GM21515 (cell line): ENCODE measurements at regions not wholly inside any gene's neighbourhood (a gene's known extent, or its start where the extent isn't known, plus 50 kb on each side); places are given as distances from the start of the nearest gene placed in this dataset.

Source experiments
- ATAC-seq: cut with Tn5 transposase; IDR thresholded peaks from one replicate; pipeline ENCODE4 v1.9.1; 2021; ENCODE audit not compliant: unreplicated experiment

DNA sequence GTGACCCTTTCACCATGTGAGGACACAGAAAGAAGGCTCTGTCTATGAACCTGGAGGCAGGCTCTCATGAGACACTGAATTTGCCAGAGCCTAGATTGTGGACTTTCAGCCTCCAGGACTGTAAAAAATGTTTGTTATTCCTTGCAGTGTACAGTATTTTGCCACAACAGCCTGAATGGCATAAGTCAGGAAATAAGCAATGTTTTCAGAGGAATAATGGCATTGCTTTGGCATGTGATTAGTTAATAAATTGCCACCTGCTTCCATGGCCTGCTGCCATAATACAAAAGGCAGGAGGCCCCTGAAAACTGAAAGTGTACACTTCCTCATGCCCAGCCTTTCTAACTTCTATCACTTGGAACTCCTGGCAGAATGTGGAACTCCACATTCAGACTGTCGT lies 408.1 kb downstream of the GADD45G start:
- ATAC-seq = no peak

DNA sequence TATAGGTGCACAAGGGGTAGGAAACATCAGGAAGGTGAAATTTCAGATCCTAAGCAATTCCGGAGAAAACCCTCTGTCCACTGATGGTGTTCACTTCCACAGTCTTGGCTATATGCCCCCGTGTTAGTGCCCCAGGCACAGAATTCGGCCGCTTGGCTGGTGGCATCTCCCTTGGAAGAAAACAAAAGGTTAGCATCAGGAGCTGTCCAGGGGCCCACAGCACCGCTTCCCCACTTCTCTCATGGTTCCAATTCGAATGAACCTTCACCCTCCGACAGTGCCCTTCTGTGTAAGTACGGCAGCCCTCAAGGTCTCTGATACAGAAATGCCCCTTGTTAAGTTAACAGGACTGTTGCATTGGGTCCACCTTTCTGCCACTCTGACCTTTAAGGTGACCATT lies 409.0 kb downstream of the GADD45G start:
- ATAC-seq = no peak

- no peak for ATAC-seq
Observed at GRCh38 chr9:90014421-90014820, 409.6 kb downstream of the GADD45G start.

GRCh38 chr9:90016272-90016671 lies 411.5 kb downstream of the GADD45G start:
- no peak for ATAC-seq

- no peak for ATAC-seq
Observed at GRCh38 chr9:90017679-90018078, 412.9 kb downstream of the GADD45G start.

- no peak for ATAC-seq
Observed at GRCh38 chr9:90018688-90019087, 413.9 kb downstream of the GADD45G start.

DNA sequence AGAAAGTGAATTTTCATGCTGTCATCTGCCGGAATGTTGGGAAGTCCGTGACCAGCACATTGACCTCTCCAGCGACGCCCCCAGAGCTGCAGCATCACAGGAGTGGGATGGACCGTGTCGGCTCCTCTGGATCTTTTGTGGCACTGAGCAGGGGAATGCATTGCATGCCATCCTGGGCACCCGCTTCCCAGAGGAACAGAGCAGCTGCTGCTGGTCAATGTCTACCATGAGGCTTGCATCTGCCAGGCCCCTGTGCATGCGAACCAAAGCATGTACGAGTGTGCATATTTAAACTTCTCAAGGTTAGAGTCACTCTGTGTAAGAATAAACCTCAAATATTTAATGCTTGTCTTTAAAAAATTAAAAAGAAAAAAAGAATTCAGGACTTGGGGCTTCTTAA lies 414.8 kb downstream of the GADD45G start:
- no peak for ATAC-seq

DNA sequence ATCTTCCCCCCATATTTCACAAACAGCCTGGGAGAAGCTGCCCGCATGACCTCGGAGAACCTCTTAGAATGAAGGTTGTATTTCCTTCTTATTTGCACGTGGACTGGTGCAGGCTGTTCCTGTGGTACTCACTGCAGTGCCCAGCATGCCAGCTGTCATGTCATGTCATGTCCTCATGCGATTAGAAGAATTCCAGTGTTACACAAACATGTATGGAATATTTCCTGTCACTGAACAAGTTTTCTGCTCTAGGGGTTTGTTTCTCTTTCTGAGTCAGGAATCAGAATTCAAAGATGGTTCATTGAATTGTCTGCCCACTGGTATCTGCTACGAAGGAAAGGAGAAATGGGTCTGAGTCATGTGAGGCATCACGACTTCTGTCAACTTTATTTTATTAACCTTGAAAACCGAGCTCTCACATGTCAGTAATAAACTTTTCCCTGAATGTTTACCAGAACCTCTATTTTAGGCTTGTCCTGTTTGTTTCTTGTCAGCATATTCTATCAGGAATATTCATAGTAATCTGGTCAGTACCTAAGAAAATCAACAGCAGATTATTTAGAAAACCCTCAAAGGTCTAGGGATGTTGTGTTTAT lies 415.6 kb downstream of the GADD45G start:
- no peak for ATAC-seq

GRCh38 chr9:90021216-90021906 lies 416.5 kb downstream of the GADD45G start:
- no peak for ATAC-seq

DNA sequence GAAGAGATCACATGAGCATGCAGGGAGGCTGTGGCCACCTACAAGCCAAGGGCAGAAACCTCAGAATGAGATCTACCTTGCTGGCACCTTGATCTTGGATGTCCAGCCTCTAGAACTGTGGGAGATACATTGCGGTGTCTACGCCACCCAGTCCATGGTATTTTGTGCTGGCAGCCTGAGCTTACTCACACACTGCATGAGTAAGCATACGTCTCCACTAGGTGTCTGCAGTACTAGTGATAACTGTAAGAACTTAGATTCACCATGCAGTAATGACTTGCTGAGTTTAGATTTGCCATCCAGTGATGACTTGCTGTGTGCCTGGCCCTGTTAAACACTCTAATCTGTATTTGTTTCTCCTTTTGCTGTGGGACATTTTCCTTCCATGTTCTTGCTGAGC lies 417.7 kb downstream of the GADD45G start:
- no peak for ATAC-seq

DNA sequence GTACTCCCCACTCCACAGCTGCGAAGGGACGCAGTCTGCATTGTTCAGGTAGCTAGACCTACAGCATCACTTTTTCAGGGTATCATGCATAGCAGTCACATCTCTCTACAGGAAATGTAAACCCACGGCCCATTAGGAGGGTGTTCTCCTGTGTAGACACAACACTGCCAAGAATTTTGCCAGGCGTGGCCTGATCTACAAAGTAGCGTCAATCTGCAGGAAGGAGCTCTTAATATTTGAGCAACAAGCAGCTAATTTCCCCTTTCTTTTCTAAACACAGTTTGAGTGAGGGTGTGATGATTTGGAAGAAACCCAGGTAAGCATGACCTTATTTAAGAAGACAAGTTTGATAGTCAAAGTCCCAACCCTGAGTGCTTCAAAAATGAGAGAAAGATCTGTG lies 419.0 kb downstream of the GADD45G start:
- no peak for ATAC-seq

- no peak for ATAC-seq
Observed at GRCh38 chr9:90024409-90024808, 419.6 kb downstream of the GADD45G start.

GRCh38 chr9:90024823-90025222 lies 420.0 kb downstream of the GADD45G start:
- ATAC-seq = no peak

GRCh38 chr9:90025816-90026215 lies 421.0 kb downstream of the GADD45G start:
- ATAC-seq = no peak

- no peak for ATAC-seq
Observed at GRCh38 chr9:90027296-90027790, 422.5 kb downstream of the GADD45G start.

DNA sequence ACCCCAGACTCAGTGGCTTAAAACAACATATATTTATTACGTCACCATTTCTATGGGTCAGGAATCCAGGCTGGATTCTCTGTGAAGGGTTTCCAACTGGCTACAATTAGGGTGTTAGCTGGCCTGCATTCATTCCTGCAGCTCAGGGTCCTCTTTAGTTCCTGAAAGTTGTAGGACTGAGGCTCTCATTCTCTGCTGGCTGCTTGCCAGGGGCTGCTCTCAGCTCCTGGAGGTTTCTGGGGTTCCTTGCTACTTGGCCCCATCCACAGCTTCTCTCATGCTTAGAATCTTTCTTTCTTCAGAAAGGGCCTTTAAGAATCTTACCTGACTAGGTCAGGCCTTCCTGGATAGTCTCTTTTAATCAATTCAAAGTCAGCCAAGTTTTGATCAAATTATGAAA lies 424.6 kb downstream of the GADD45G start:
- ATAC-seq = no peak

- no peak for ATAC-seq
Observed at GRCh38 chr9:90029996-90030395, 425.2 kb downstream of the GADD45G start.

DNA sequence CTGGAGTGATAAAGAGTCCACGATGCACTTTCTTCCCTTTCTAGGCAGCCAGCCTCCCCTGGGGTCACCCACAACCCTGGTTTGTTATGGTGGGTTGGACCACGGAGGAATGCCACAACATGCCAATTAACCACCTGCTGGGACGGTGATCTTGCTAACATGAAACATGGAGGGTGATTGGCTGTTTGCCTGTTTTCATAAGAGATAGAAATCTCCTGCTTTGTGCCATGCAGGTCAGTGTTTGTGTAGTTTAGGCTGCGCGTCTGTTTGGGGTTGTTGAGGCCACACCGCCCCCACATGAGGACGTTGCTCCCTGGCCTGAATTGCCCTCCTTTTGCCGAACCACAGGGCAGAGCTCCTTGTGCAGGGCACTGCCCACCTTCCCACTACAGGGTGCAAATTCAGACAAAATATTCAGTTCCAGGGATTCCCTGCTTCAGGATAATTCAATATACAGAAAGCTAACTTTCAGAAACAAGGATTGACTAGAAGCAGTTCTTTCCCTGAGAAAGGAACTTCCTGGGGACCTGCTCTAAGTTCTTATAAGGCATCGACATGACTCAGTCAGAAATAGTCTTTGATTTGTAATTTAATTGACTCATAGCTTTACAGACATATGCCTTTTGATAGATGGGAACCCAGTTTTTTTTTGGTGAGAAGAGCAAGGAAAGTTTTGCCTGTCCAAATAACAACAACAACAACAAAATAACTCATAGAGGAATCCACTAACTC lies 427.6 kb downstream of the GADD45G start:
- ATAC-seq = no peak

DNA sequence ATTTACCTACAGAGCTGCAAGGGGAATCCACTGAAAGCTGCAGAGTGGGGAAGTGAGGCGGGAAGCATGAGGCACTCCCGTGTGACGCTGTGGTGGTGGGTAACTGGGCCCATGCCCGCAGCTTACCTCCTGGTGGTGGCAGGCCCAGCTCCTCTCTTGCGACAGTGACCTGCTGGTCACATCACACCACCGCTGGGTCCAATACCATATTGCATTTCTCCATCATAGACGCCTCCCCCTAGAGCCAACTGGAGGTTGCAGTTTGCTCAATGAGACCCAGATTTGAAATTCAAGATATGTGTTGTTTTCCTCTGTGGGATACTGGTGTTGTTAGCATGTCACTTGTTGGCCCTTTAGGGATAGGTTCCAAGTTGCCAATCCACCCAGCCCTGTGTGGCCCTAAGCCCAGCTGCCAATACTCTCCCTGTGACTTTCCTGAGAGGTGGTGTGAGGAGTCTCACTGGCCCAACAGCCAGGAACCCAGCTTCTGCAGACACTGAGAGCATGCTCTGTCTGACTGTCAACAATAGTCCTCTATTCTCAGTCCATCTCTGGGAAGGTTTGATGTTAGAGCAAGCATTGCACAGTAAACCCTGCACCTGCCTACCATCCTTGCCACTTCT lies 428.3 kb downstream of the GADD45G start:
- ATAC-seq = no peak

DNA sequence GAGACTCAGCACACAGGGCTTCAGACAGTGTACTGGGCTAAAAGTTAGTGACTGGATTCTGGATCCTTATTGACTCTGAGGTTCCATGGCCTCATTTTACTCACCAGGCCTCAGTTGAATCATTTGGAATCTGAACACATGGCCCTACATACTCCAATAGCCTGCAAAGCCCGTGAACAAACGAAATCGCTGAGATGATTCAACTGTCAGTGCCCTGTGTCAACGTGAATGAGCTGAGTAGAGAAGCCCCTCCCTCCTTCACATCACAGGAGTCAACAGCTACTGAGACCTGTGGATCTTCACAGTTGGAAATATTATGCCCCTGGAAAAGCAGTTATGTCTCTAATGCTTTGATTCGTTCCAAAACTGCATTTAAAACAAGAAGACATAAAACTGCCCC lies 429.3 kb downstream of the GADD45G start:
- ATAC-seq = no peak

GRCh38 chr9:90035471-90035870 lies 430.7 kb downstream of the GADD45G start:
- no peak for ATAC-seq
